ENCODE measurements at regions not wholly inside any gene's neighbourhood (a gene's known extent, or its start where the extent isn't known, plus 50 kb on each side); places are given as distances from the start of the nearest gene placed in this dataset.
A peak's percentile ranks its signal among the peaks of the same experiment; 100 is the strongest.

- Histone ChIP-seq H3K27ac (no peak overlapping the region), H3K4me1 (no peaks in the 10 kb centered on the region), H3K9me3 (no peaks in the 10 kb centered on the region), H3K36me3 (no peaks in the 10 kb centered on the region), H3K27me3 (peaks cover 8% of the 10 kb centered on the region), H3K4me3 (no peak overlapping the region)
- no peak for ATAC-seq
- WGBS, 2 donors (ENCODE audit: low coverage in 1 of 2) = 11 to 29% methylated on average over 1 to 4 of the region's 8 CpGs
- TF ChIP-seq POLR2AphosphoS5 (IDR thresholded peaks at IDR 0.05) (no peak), EP300 (IDR thresholded peaks at IDR 0.05) (no peak), POLR2A (IDR thresholded peaks at IDR 0.05) (no peak)
- TF ChIP-seq, protein P1, sequence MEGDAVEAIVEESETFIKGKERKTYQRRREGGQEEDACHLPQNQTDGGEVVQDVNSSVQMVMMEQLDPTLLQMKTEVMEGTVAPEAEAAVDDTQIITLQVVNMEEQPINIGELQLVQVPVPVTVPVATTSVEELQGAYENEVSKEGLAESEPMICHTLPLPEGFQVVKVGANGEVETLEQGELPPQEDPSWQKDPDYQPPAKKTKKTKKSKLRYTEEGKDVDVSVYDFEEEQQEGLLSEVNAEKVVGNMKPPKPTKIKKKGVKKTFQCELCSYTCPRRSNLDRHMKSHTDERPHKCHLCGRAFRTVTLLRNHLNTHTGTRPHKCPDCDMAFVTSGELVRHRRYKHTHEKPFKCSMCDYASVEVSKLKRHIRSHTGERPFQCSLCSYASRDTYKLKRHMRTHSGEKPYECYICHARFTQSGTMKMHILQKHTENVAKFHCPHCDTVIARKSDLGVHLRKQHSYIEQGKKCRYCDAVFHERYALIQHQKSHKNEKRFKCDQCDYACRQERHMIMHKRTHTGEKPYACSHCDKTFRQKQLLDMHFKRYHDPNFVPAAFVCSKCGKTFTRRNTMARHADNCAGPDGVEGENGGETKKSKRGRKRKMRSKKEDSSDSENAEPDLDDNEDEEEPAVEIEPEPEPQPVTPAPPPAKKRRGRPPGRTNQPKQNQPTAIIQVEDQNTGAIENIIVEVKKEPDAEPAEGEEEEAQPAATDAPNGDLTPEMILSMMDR (IDR thresholded peaks at IDR 0.05) = peak in 2 of 4 experiments; percentile 40 to 57
Observed at GRCh38 chr5:152505442-152506042, 100.5 kb upstream of the NMUR2 start.

DNA sequence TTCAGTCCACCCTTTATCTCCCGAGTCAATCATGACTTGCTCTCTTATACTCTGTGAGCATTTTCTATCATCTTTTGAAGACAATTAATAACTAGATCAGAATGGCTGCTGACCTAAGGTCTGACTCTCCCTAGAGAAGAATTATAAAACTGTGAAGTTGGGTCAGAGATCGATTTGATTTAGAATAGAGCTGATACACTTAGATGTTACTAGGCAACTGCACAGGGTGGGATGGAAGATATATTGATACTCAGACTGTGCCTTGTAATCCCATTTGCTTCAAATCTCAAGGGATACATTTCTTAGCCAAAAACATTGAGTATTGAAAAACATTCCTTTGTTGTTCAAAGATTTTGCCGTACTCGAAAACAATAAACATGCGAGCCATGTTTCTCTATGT, 106.0 kb upstream of the NMUR2 start:
- peaks cover 8% of the 10 kb centered on the region for H3K27me3 ChIP-seq
- H3K9me3 ChIP-seq = no peaks in the 10 kb centered on the region
- TF ChIP-seq POLR2A (IDR thresholded peaks at IDR 0.05) (no peak), EP300 (IDR thresholded peaks at IDR 0.05) (no peak), POLR2AphosphoS5 (IDR thresholded peaks at IDR 0.05) (no peak)
- TF ChIP-seq, protein P1 (IDR thresholded peaks at IDR 0.05) = no peak
- no peak overlapping the region for H3K27ac ChIP-seq
- H3K4me1 ChIP-seq = no peaks in the 10 kb centered on the region
- 89 to 92% methylated on average over 5 of the region's 5 CpGs for WGBS, 2 donors (ENCODE audit: low coverage in 1 of 2)
- H3K4me3 ChIP-seq = no peak overlapping the region
- H3K36me3 ChIP-seq = no peaks in the 10 kb centered on the region
- ATAC-seq = no peak

- TF ChIP-seq POLR2A (IDR thresholded peaks at IDR 0.05) (no peak), POLR2AphosphoS5 (IDR thresholded peaks at IDR 0.05) (no peak), EP300 (IDR thresholded peaks at IDR 0.05) (no peak)
- TF ChIP-seq, protein P1 (IDR thresholded peaks at IDR 0.05) = no peak
- no peak for ATAC-seq
- Histone ChIP-seq H3K27ac (no peak overlapping the region), H3K9me3 (no peaks in the 10 kb centered on the region), H3K36me3 (no peaks in the 10 kb centered on the region), H3K4me3 (no peak overlapping the region), H3K4me1 (no peaks in the 10 kb centered on the region), H3K27me3 (peaks cover 8% of the 10 kb centered on the region)
- 77 to 87% methylated on average over 3 to 7 of the region's 7 CpGs for WGBS, 2 donors (ENCODE audit: low coverage in 1 of 2)
Observed at GRCh38 chr5:152511531-152512132, 106.6 kb upstream of the NMUR2 start.

- Histone ChIP-seq H3K27me3 (no peaks in the 10 kb centered on the region), H3K36me3 (no peaks in the 10 kb centered on the region), H3K4me3 (no peak overlapping the region), H3K4me1 (no peaks in the 10 kb centered on the region), H3K27ac (no peak overlapping the region), H3K9me3 (no peaks in the 10 kb centered on the region)
- TF ChIP-seq POLR2A (IDR thresholded peaks at IDR 0.05) (no peak), POLR2AphosphoS5 (IDR thresholded peaks at IDR 0.05) (no peak)
- TF ChIP-seq, protein P1 (IDR thresholded peaks at IDR 0.05) = peak in 1 of 4 experiments; percentile 20
- ATAC-seq = no peak
- 36 to 40% methylated on average over 2 of the region's 2 CpGs for WGBS, 2 donors (ENCODE audit: low coverage in 1 of 2)
Observed at GRCh38 chr5:152514827-152515397, 109.8 kb upstream of the NMUR2 start.

DNA sequence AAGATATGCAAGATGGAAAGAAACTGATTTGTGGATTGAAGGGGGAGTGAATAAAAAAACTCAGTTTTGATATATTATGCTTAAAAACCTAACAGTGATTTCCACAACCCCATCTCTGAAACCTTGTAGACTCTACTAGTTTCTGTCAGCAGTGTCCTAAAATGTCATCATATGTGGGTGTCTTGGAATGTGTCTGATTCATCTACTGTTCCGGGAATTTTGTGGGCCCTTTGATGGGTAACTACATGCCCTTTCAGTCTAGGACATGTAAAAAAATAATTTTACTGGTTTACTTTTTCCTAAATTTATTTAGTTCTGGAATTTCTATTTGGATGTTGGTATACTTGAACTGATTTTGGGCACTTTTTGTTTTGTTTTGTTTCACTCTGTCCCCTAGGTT, 118.9 kb upstream of the NMUR2 start:
- Histone ChIP-seq H3K4me1 (peaks cover 0 to 4% (median 0%) of the 10 kb centered on the region in 3 donors), H3K27ac (no peak overlapping the region), H3K27me3 (no peaks in the 10 kb centered on the region), H3K9me3 (no peaks in the 10 kb centered on the region), H3K4me3 (no peak overlapping the region), H3K36me3 (no peaks in the 10 kb centered on the region)
- TF ChIP-seq POLR2AphosphoS5 (IDR thresholded peaks at IDR 0.05) = no peak
- no peak for TF ChIP-seq EP300 (IDR thresholded peaks at IDR 0.05)
- TF ChIP-seq POLR2A (IDR thresholded peaks at IDR 0.05) = no peak
- TF ChIP-seq, protein P1 (IDR thresholded peaks at IDR 0.05) = no peak
- no peak for ATAC-seq
- WGBS, 2 donors (ENCODE audit: low coverage in 1 of 2) = 63 to 83% methylated on average over 1 of the region's 1 CpG
